NB4 (cell line): ENCODE measurements at regions not wholly inside any gene's neighbourhood (a gene's known extent, or its start where the extent isn't known, plus 50 kb on each side); places are given as distances from the start of the nearest gene placed in this dataset.

Source experiments
- CTCF ChIP-seq: IDR thresholded peaks from one replicate; pipeline ENCODE4 v1.5.1; 2012; ENCODE audit warnings: low read depth, low read length
- MAX ChIP-seq: IDR thresholded peaks from 2 replicates; pipeline ENCODE4 v1.6.1; 2011; ENCODE audit warnings: low read depth, low read length
- MYC ChIP-seq: IDR thresholded peaks from 2 replicates; pipeline ENCODE4 v1.6.1; 2011; ENCODE audit warnings: low read depth, low read length
- POLR2A ChIP-seq: IDR thresholded peaks from 2 replicates; pipeline ENCODE4 v1.6.1; 2011; ENCODE audit warnings: mild to moderate bottlenecking; ENCODE audit not compliant: insufficient read length; ENCODE audit errors: extremely low read depth

DNA sequence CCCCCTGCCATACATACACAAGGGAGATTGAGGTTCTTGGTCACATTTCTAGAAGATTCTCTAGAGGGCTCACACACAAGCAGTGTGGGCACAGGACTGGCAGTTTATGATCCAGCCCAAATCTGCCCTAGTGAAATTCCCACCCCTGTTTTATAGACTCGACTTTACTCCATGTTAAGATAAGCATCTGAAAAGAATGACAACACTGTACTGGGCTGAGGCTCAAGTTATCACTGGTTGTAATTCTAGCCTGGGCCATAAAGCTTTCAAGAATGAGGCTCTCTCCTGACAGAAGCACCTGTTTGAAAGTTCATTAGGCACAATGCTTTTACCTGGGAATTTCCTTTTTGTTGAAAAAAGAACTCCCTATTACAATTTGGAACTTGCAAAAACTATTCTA lies 195.6 kb upstream of the GLI3 start:
- no peak for TF ChIP-seq POLR2A
- no peak for TF ChIP-seq CTCF
- TF ChIP-seq MAX = no peak
- no peak for TF ChIP-seq MYC
